ENCODE measurements at regions not wholly inside any gene's neighbourhood (a gene's known extent, or its start where the extent isn't known, plus 50 kb on each side); places are given as distances from the start of the nearest gene placed in this dataset.
"Not testable (repeated sequence)": the region's sequence is repeated elsewhere in the genome, so short reads cannot be mapped to it uniquely, and the experiment has no call there.

- peaks cover 39% of the 10 kb centered on the region for H3K4me1 ChIP-seq (ENCODE audit: insufficient read depth, low read length)
- no peak overlapping the region for H3K4me3 ChIP-seq (ENCODE audit: low read length)
Observed at GRCh38 chr1:182259229-182259872, 132.2 kb downstream of the GLUL start.

GRCh38 chr1:182257369-182258063 is 134.1 kb downstream of the GLUL start:
- H3K27me3 ChIP-seq (ENCODE audit: insufficient read depth, low read length), result no peaks in the 10 kb centered on the region
- peaks cover 39% of the 10 kb centered on the region for H3K4me1 ChIP-seq (ENCODE audit: insufficient read depth, low read length)
- no peak overlapping the region for H3K4me3 ChIP-seq (ENCODE audit: low read length)
- H3K9me3 ChIP-seq (ENCODE audit: low read depth, low read length), result no peaks in the 10 kb centered on the region

More at GRCh38 chr1:182259229-182259872, 132.2 kb downstream of the GLUL start:
- Histone ChIP-seq H3K9me3 (ENCODE audit: low read depth, low read length) (no peaks in the 10 kb centered on the region), H3K27me3 (ENCODE audit: insufficient read depth, low read length) (no peaks in the 10 kb centered on the region)

GRCh38 chr1:182256931-182257330 is 134.7 kb downstream of the GLUL start:
- H3K27me3 ChIP-seq (ENCODE audit: insufficient read depth, low read length), result no peaks in the 10 kb centered on the region
- H3K4me1 ChIP-seq (ENCODE audit: insufficient read depth, low read length), result peaks cover 35% of the 10 kb centered on the region
- no peak overlapping the region for H3K4me3 ChIP-seq (ENCODE audit: low read length)
- H3K9me3 ChIP-seq (ENCODE audit: low read depth, low read length), result no peaks in the 10 kb centered on the region

GRCh38 chr1:182255494-182255893 is 136.1 kb downstream of the GLUL start:
- H3K27me3 ChIP-seq (ENCODE audit: insufficient read depth, low read length), result no peaks in the 10 kb centered on the region
- H3K4me1 ChIP-seq (ENCODE audit: insufficient read depth, low read length), result peaks cover 30% of the 10 kb centered on the region
- no peak overlapping the region for H3K4me3 ChIP-seq (ENCODE audit: low read length)
- no peaks in the 10 kb centered on the region for H3K9me3 ChIP-seq (ENCODE audit: low read depth, low read length)

GRCh38 chr1:182253319-182253860 is 138.2 kb downstream of the GLUL start:
- Histone ChIP-seq H3K4me3 (ENCODE audit: low read length) (no peak overlapping the region), H3K27me3 (ENCODE audit: insufficient read depth, low read length) (no peaks in the 10 kb centered on the region)

GRCh38 chr1:182251561-182251960 is 140.0 kb downstream of the GLUL start:
- Histone ChIP-seq H3K27me3 (ENCODE audit: insufficient read depth, low read length) (no peaks in the 10 kb centered on the region), H3K4me3 (ENCODE audit: low read length) (no peak overlapping the region), H3K9me3 (ENCODE audit: low read depth, low read length) (no peaks in the 10 kb centered on the region), H3K4me1 (ENCODE audit: insufficient read depth, low read length) (no peaks in the 10 kb centered on the region)

More at GRCh38 chr1:182253319-182253860, 138.2 kb downstream of the GLUL start:
- H3K9me3 ChIP-seq (ENCODE audit: low read depth, low read length), result no peaks in the 10 kb centered on the region
- peaks cover 11% of the 10 kb centered on the region for H3K4me1 ChIP-seq (ENCODE audit: insufficient read depth, low read length)

- Histone ChIP-seq H3K9me3 (ENCODE audit: low read depth, low read length) (no peaks in the 10 kb centered on the region), H3K27me3 (ENCODE audit: insufficient read depth, low read length) (no peaks in the 10 kb centered on the region), H3K4me3 (ENCODE audit: low read length) (no peak overlapping the region), H3K4me1 (ENCODE audit: insufficient read depth, low read length) (no peaks in the 10 kb centered on the region)
Observed at GRCh38 chr1:182249201-182249676, 142.4 kb downstream of the GLUL start.

- H3K4me1 ChIP-seq (ENCODE audit: insufficient read depth, low read length), result no peaks in the 10 kb centered on the region
- H3K9me3 ChIP-seq (ENCODE audit: low read depth, low read length), result no peaks in the 10 kb centered on the region
- H3K4me3 ChIP-seq (ENCODE audit: low read length), result no peak overlapping the region
- no peaks in the 10 kb centered on the region for H3K27me3 ChIP-seq (ENCODE audit: insufficient read depth, low read length)
Observed at GRCh38 chr1:182248721-182249120, 142.9 kb downstream of the GLUL start.

- not testable (repeated sequence) for H3K4me1 ChIP-seq (ENCODE audit: insufficient read depth, low read length); H3K4me3 ChIP-seq (ENCODE audit: low read length); H3K9me3 ChIP-seq (ENCODE audit: low read depth, low read length); H3K27me3 ChIP-seq (ENCODE audit: insufficient read depth, low read length)
Observed at GRCh38 chr1:182247813-182248212, 143.8 kb downstream of the GLUL start.

- H3K27me3 ChIP-seq (ENCODE audit: insufficient read depth, low read length), result no peaks in the 10 kb centered on the region
- H3K4me1 ChIP-seq (ENCODE audit: insufficient read depth, low read length), result no peaks in the 10 kb centered on the region
- H3K9me3 ChIP-seq (ENCODE audit: low read depth, low read length), result no peaks in the 10 kb centered on the region
- H3K4me3 ChIP-seq (ENCODE audit: low read length), result no peak overlapping the region
Observed at GRCh38 chr1:182246783-182247182, 144.8 kb downstream of the GLUL start.

GRCh38 chr1:182245040-182245439 is 146.6 kb downstream of the GLUL start:
- no peaks in the 10 kb centered on the region for H3K9me3 ChIP-seq (ENCODE audit: low read depth, low read length)
- H3K4me1 ChIP-seq (ENCODE audit: insufficient read depth, low read length), result no peaks in the 10 kb centered on the region
- no peaks in the 10 kb centered on the region for H3K27me3 ChIP-seq (ENCODE audit: insufficient read depth, low read length)
- no peak overlapping the region for H3K4me3 ChIP-seq (ENCODE audit: low read length)

GRCh38 chr1:182244451-182244850 is 147.1 kb downstream of the GLUL start:
- Histone ChIP-seq H3K27me3 (ENCODE audit: insufficient read depth, low read length) (no peaks in the 10 kb centered on the region), H3K9me3 (ENCODE audit: low read depth, low read length) (no peaks in the 10 kb centered on the region), H3K4me1 (ENCODE audit: insufficient read depth, low read length) (no peaks in the 10 kb centered on the region), H3K4me3 (ENCODE audit: low read length) (no peak overlapping the region)

- Histone ChIP-seq H3K4me1 (ENCODE audit: insufficient read depth, low read length) (no peaks in the 10 kb centered on the region), H3K4me3 (ENCODE audit: low read length) (no peak overlapping the region)
Observed at GRCh38 chr1:182242641-182243040, 148.9 kb downstream of the GLUL start.

GRCh38 chr1:182240085-182240484 is 151.5 kb downstream of the GLUL start:
- Histone ChIP-seq H3K4me1 (ENCODE audit: insufficient read depth, low read length) (peaks cover 11% of the 10 kb centered on the region), H3K4me3 (ENCODE audit: low read length) (no peak overlapping the region), H3K9me3 (ENCODE audit: low read depth, low read length) (no peaks in the 10 kb centered on the region), H3K27me3 (ENCODE audit: insufficient read depth, low read length) (no peaks in the 10 kb centered on the region)

More at GRCh38 chr1:182242641-182243040, 148.9 kb downstream of the GLUL start:
- H3K27me3 ChIP-seq (ENCODE audit: insufficient read depth, low read length), result no peaks in the 10 kb centered on the region
- H3K9me3 ChIP-seq (ENCODE audit: low read depth, low read length), result no peaks in the 10 kb centered on the region

GRCh38 chr1:182238421-182238820 is 153.2 kb downstream of the GLUL start:
- H3K4me3 ChIP-seq (ENCODE audit: low read length), result no peak overlapping the region
- H3K9me3 ChIP-seq (ENCODE audit: low read depth, low read length), result no peaks in the 10 kb centered on the region
- H3K4me1 ChIP-seq (ENCODE audit: insufficient read depth, low read length), result peaks cover 11% of the 10 kb centered on the region
- H3K27me3 ChIP-seq (ENCODE audit: insufficient read depth, low read length), result no peaks in the 10 kb centered on the region

Data from mononuclear cell (primary cell).